Keratinocyte (primary cell): ENCODE measurements at regions not wholly inside any gene's neighbourhood (a gene's known extent, or its start where the extent isn't known, plus 50 kb on each side); places are given as distances from the start of the nearest gene placed in this dataset.

Experiments
- DNase-seq: peaks from one replicate; pipeline ENCODE4 v3.0.0-alpha.2; 2011; ENCODE audit warnings: low read depth, missing footprints, low spot score
- FAIRE-seq: peaks from 2 replicates; lab custom pipeline; 2011; peaks lifted over from hg19 to GRCh38; lab: Jason Lieb, UNC
- H2AFZ ChIP-seq: 2 replicates; pipeline ENCODE4 v1.6.0; 2012; ENCODE audit warnings: low read length, control low read depth, inconsistent platforms; ENCODE audit not compliant: control insufficient read depth
- H3K27ac ChIP-seq: 2 replicates; pipeline ENCODE4 v1.5.1; 2011; ENCODE audit warnings: low read length; ENCODE audit not compliant: control insufficient read depth, insufficient read depth
- H3K27me3 ChIP-seq: 3 replicates; pipeline ENCODE4 v1.6.0; 2011; ENCODE audit warnings: low read length; ENCODE audit not compliant: control insufficient read depth, insufficient read depth; ENCODE audit errors: extremely low read depth
- H3K36me3 ChIP-seq, 2 experiments: 2 replicates in 1 of 2; 3 replicates in 1 of 2; pipeline ENCODE4 v1.5.1; 2011; ENCODE audit warnings: low read length in 2 of 2, mild to moderate bottlenecking in 1 of 2; ENCODE audit not compliant: control insufficient read depth in 2 of 2, insufficient read depth in 2 of 2; ENCODE audit errors: extremely low read depth in 1 of 2
- H3K4me1 ChIP-seq: 3 replicates; pipeline ENCODE4 v1.5.1; 2011; ENCODE audit warnings: low read length; ENCODE audit not compliant: control insufficient read depth, insufficient read depth; ENCODE audit errors: extremely low read depth
- H3K4me2 ChIP-seq: 3 replicates; pipeline ENCODE4 v1.6.0; 2011; ENCODE audit warnings: low read depth, low read length; ENCODE audit not compliant: control insufficient read depth, insufficient read depth; ENCODE audit errors: extremely low read depth
- H3K4me3 ChIP-seq, 3 experiments: fragments of 200-600 bp in 1 of 3; sonication (generic) in 1 of 3; 2 replicates in 2 of 3; 3 replicates in 1 of 3; pipeline ENCODE4 v1.5.1; 2011 to 2016; ENCODE audit warnings: low read length in 3 of 3, mild to moderate bottlenecking in 3 of 3, control low read depth in 2 of 3, inconsistent platforms in 1 of 3, low read depth in 1 of 3, mixed read lengths in 1 of 3, mixed run types in 1 of 3, moderate library complexity in 1 of 3; ENCODE audit not compliant: control insufficient read depth in 2 of 3, insufficient read depth in 2 of 3; ENCODE audit errors: extremely low read depth in 1 of 3
- H3K79me2 ChIP-seq: 2 replicates; pipeline ENCODE4 v1.6.0; 2012; ENCODE audit warnings: low read length; ENCODE audit not compliant: control insufficient read depth, insufficient read depth
- H3K9ac ChIP-seq: 3 replicates; pipeline ENCODE4 v1.6.0; 2011; ENCODE audit warnings: low read length; ENCODE audit not compliant: control insufficient read depth, insufficient read depth; ENCODE audit errors: extremely low read depth
- H3K9me1 ChIP-seq: 3 replicates; pipeline ENCODE4 v1.6.0; 2011; ENCODE audit warnings: low read length; ENCODE audit not compliant: control insufficient read depth, insufficient read depth; ENCODE audit errors: extremely low read depth
- H3K9me3 ChIP-seq: 2 replicates; pipeline ENCODE4 v1.5.1; 2012; ENCODE audit warnings: low read depth, low read length; ENCODE audit not compliant: control insufficient read depth
- H4K20me1 ChIP-seq: 3 replicates; pipeline ENCODE4 v1.6.0; 2011; ENCODE audit warnings: low read length; ENCODE audit not compliant: control insufficient read depth, insufficient read depth; ENCODE audit errors: extremely low read depth
- CTCF ChIP-seq, 3 experiments: IDR thresholded peaks in 1 of 3; conservative IDR thresholded peaks in 1 of 3; optimal IDR thresholded peaks in 1 of 3; 2 replicates in 2 of 3; 3 replicates in 1 of 3; pipeline versions ENCODE3 to v1.5.1; 2011; ENCODE audit warnings: low read length in 3 of 3, mild to moderate bottlenecking in 3 of 3, moderate library complexity in 2 of 3, control low read depth in 1 of 3, inconsistent platforms in 1 of 3; ENCODE audit not compliant: insufficient read depth in 2 of 3; ENCODE audit errors: extremely low read depth in 1 of 3
- EZH2 ChIP-seq: IDR thresholded peaks from one replicate; pipeline ENCODE4 v1.6.1; 2012; ENCODE audit warnings: inconsistent platforms, mild to moderate bottlenecking, low read length, moderate library complexity
- dilution Hi-C: fragments of 300-500 bp; cut with MboI; formaldehyde crosslinking; loops from one replicate; pipeline ENCODE4 v1.7.0; 2020; ENCODE audit warnings: low sequenced_read_pairs; ENCODE audit not compliant: extremely low pct_ligation_motif_present

GRCh38 chr21:41578083-41578482, 70.1 kb upstream of the TMPRSS2 start:
- H3K79me2 ChIP-seq = no peaks in the 10 kb centered on the region
- no peak for TF ChIP-seq EZH2
- TF ChIP-seq CTCF (optimal IDR thresholded peaks at IDR 0.05 in 1 of 3, IDR thresholded peaks at IDR 0.05 in 1 of 3, conservative IDR thresholded peaks at IDR 0.05 in 1 of 3; ENCODE audit: extremely low read depth in 1 of 3, insufficient read depth in 2 of 3, low read length in 3 of 3) = no peak
- no peaks in the 10 kb centered on the region for H4K20me1 ChIP-seq
- FAIRE-seq = no peak
- no peaks in the 10 kb centered on the region for H3K36me3 ChIP-seq
- H2AFZ ChIP-seq = no peak overlapping the region
- no peaks in the 10 kb centered on the region for H3K9me3 ChIP-seq
- H3K4me2 ChIP-seq = no peak overlapping the region
- dilution Hi-C loops = no loop called here
- H3K4me3 ChIP-seq = no peak overlapping the region
- no peak for DNase-seq
- H3K27ac ChIP-seq = no peak overlapping the region
- H3K4me1 ChIP-seq = peaks cover 18% of the 10 kb centered on the region
- H3K27me3 ChIP-seq = no peaks in the 10 kb centered on the region
- no peak overlapping the region for H3K9ac ChIP-seq
- H3K9me1 ChIP-seq = no peaks in the 10 kb centered on the region

- H3K4me3 ChIP-seq = no peak overlapping the region
- no peaks in the 10 kb centered on the region for H3K36me3 ChIP-seq
- H2AFZ ChIP-seq = no peak overlapping the region
- H3K4me2 ChIP-seq = no peak overlapping the region
- no peaks in the 10 kb centered on the region for H3K27me3 ChIP-seq
- no peaks in the 10 kb centered on the region for H3K79me2 ChIP-seq
- H3K4me1 ChIP-seq = peaks cover 7% of the 10 kb centered on the region
- DNase-seq (no peak), FAIRE-seq (no peak)
- no peaks in the 10 kb centered on the region for H4K20me1 ChIP-seq
- H3K9me1 ChIP-seq = no peaks in the 10 kb centered on the region
- no peaks in the 10 kb centered on the region for H3K9me3 ChIP-seq
- no peak overlapping the region for H3K27ac ChIP-seq
- H3K9ac ChIP-seq = no peak overlapping the region
- TF ChIP-seq CTCF (optimal IDR thresholded peaks at IDR 0.05 in 1 of 3, IDR thresholded peaks at IDR 0.05 in 1 of 3, conservative IDR thresholded peaks at IDR 0.05 in 1 of 3; ENCODE audit: extremely low read depth in 1 of 3, insufficient read depth in 2 of 3, low read length in 3 of 3) (no peak), EZH2 (no peak)
- dilution Hi-C loops = no loop called here
Observed at GRCh38 chr21:41576013-41576615, 68.2 kb upstream of the TMPRSS2 start.
